A549 (cell line): ENCODE measurements at regions not wholly inside any gene's neighbourhood (a gene's known extent, or its start where the extent isn't known, plus 50 kb on each side); places are given as distances from the start of the nearest gene placed in this dataset.
A peak's percentile ranks its signal among the peaks of the same experiment; 100 is the strongest.

Source experiments
- ATAC-seq, 2 experiments: fragments of 200-7000 bp in 1 of 2; fragments of >200 bp in 1 of 2; cut with Nextera tagmentation in 1 of 2; cut with Tn5 transposase in 1 of 2; 3 replicates each; pipeline versions ENCODE4 v1.8.0 to v1.9.1; 2018 to 2020; ENCODE audit warnings: mild to moderate bottlenecking in 1 of 2, moderate library complexity in 1 of 2
- CTCF ChIA-PET: fragments of 300-600 bp; sonication (Branson Sonifier 250); formaldehyde crosslinking; extraction: SDS; loops from one replicate; lab custom pipeline; 2021; ENCODE audit warnings: antibody characterized with exemption, inconsistent platforms; lab: Yijun Ruan, JAX
- POLR2A ChIA-PET: fragments of 350-600 bp; formaldehyde crosslinking; extraction: SDS; loops from one replicate; lab custom pipeline; 2021; ENCODE audit warnings: antibody characterized with exemption, inconsistent platforms; lab: Yijun Ruan, JAX
- DNase-seq, 2 experiments: peaks; one replicate each; pipeline versions ENCODE4 v3.0.0 to v3.0.0-alpha.2; 2011 to 2016; ENCODE audit warnings: low read depth in 1 of 2, low spot score in 1 of 2
- FAIRE-seq: peaks from 2 replicates; lab custom pipeline; 2011; peaks lifted over from hg19 to GRCh38; lab: Jason Lieb, UNC
- H3K27ac ChIP-seq, 2 experiments: fragments of >200 bp; sonication (Bioruptor Twin); formaldehyde crosslinking; 3 replicates each; pipeline ENCODE4 v1.5.1; 2016 to 2017
- H3K4me1 ChIP-seq: fragments of >200 bp; sonication (Bioruptor Twin); formaldehyde crosslinking; 3 replicates; pipeline ENCODE4 v1.6.1; 2016
- H3K4me2 ChIP-seq: fragments of >200 bp; sonication (Bioruptor Twin); formaldehyde crosslinking; 3 replicates; pipeline ENCODE4 v1.6.1; 2016
- H3K4me3 ChIP-seq: fragments of >200 bp; sonication (Bioruptor Twin); formaldehyde crosslinking; 3 replicates; pipeline ENCODE4 v1.5.1; 2016
- H3K9me3 ChIP-seq: fragments of >200 bp; sonication (Bioruptor Twin); formaldehyde crosslinking; 3 replicates; pipeline ENCODE4 v1.6.1; 2016
- ATOH8 ChIP-seq: fragments of 250-450 bp; sonication (Bioruptor Pico); IDR thresholded peaks from 2 replicates; pipeline ENCODE4 v1.5.0; 2020; ENCODE audit warnings: low read depth, mild to moderate bottlenecking, moderate library complexity
- BCL3 ChIP-seq: fragments of >200 bp; sonication (Bioruptor Twin); formaldehyde crosslinking; IDR thresholded peaks from 3 replicates; pipeline ENCODE4 v1.6.1; 2016
- BHLHE40 ChIP-seq: IDR thresholded peaks from 2 replicates; pipeline ENCODE4 v1.6.1; 2012; ENCODE audit warnings: low read depth, low read length, inconsistent platforms
- CBX8 ChIP-seq: fragments of 200-600 bp; sonication (generic); IDR thresholded peaks from 2 replicates; pipeline ENCODE4 v1.6.1; 2016
- CHD2 ChIP-seq: fragments of 150-350 bp; IDR thresholded peaks from 2 replicates; pipeline ENCODE4 v1.6.1; 2014; ENCODE audit warnings: low read length; ENCODE audit not compliant: partially characterized antibody
- CHD4 ChIP-seq: fragments of 200-600 bp; sonication (generic); IDR thresholded peaks from 2 replicates; pipeline ENCODE4 v1.6.1; 2016; ENCODE audit warnings: antibody characterized with exemption, mild to moderate bottlenecking, borderline replicate concordance
- E2F6 ChIP-seq: IDR thresholded peaks from 2 replicates; pipeline ENCODE4 v1.6.1; 2012; ENCODE audit warnings: low read depth, borderline replicate concordance
- EHF ChIP-seq: fragments of 250-450 bp; sonication (Bioruptor Pico); IDR thresholded peaks from 2 replicates; pipeline ENCODE4 v1.5.0; 2020; ENCODE audit warnings: mild to moderate bottlenecking
- EHMT2 ChIP-seq: fragments of 200-600 bp; sonication (generic); IDR thresholded peaks from 2 replicates; pipeline ENCODE4 v1.6.1; 2016; ENCODE audit warnings: antibody characterized with exemption, low read depth, mild to moderate bottlenecking, moderate library complexity
- EP300 ChIP-seq, 2 experiments: fragments of >200 bp; sonication (Bioruptor Twin); formaldehyde crosslinking; IDR thresholded peaks; 2 replicates in 1 of 2; 3 replicates in 1 of 2; pipeline ENCODE4 v1.6.1; 2016 to 2017
- ESRRA ChIP-seq: fragments of 150-350 bp; IDR thresholded peaks from 2 replicates; pipeline ENCODE4 v1.6.1; 2014; ENCODE audit warnings: mild to moderate bottlenecking, low read length, borderline replicate concordance
- HEYL ChIP-seq: fragments of 250-450 bp; sonication (Bioruptor Pico); IDR thresholded peaks from 2 replicates; pipeline ENCODE4 v1.8.0; 2021; ENCODE audit warnings: mild to moderate bottlenecking, moderate library complexity
- KDM5A ChIP-seq: fragments of 200-600 bp; sonication (generic); IDR thresholded peaks from 2 replicates; pipeline ENCODE4 v1.6.1; 2016; ENCODE audit warnings: antibody characterized with exemption, mild to moderate bottlenecking
- MAZ ChIP-seq: fragments of 150-350 bp; IDR thresholded peaks from 2 replicates; pipeline ENCODE4 v1.6.1; 2014; ENCODE audit warnings: antibody characterized with exemption, low read depth, low read length, borderline replicate concordance
- NPAS2 ChIP-seq: fragments of 250-450 bp; sonication (Bioruptor Pico); IDR thresholded peaks from 2 replicates; pipeline ENCODE4 v1.8.0; 2022; ENCODE audit warnings: mild to moderate bottlenecking, moderate library complexity, borderline replicate concordance
- PHF8 ChIP-seq: fragments of 200-600 bp; sonication (generic); IDR thresholded peaks from 2 replicates; pipeline ENCODE4 v1.6.1; 2016; ENCODE audit warnings: low read depth, mild to moderate bottlenecking, antibody characterized with exemption, moderate library complexity, borderline replicate concordance
- POLR2A ChIP-seq: IDR thresholded peaks from 2 replicates; pipeline ENCODE4 v1.6.1; 2012; ENCODE audit warnings: mild to moderate bottlenecking, low read length
- RARB ChIP-seq: fragments of 250-450 bp; sonication (Bioruptor Pico); IDR thresholded peaks from 2 replicates; pipeline ENCODE4 v1.8.0; 2021; ENCODE audit warnings: mild to moderate bottlenecking, moderate library complexity
- RCOR1 ChIP-seq: fragments of 150-350 bp; IDR thresholded peaks from 2 replicates; pipeline ENCODE4 v1.6.1; 2014; ENCODE audit warnings: antibody characterized with exemption, low read length, low read depth
- SMC3 ChIP-seq: fragments of >200 bp; sonication (Bioruptor Twin); formaldehyde crosslinking; IDR thresholded peaks from 3 replicates; pipeline ENCODE4 v1.6.1; 2018; ENCODE audit warnings: inconsistent platforms
- TFCP2L1 ChIP-seq: fragments of 250-450 bp; sonication (Bioruptor Pico); IDR thresholded peaks from 2 replicates; pipeline ENCODE4 v1.5.0; 2021; ENCODE audit warnings: mild to moderate bottlenecking
- TP53 ChIP-seq: fragments of 250-450 bp; sonication (Bioruptor Pico); IDR thresholded peaks from 2 replicates; pipeline ENCODE4 v1.5.0; 2021; ENCODE audit warnings: mild to moderate bottlenecking, moderate library complexity
- ZFP36 ChIP-seq: fragments of 450-650 bp; IDR thresholded peaks from 2 replicates; pipeline ENCODE4 v1.6.1; 2014; ENCODE audit warnings: borderline replicate concordance; ENCODE audit not compliant: partially characterized antibody
- ZSCAN20 ChIP-seq: fragments of 250-450 bp; sonication (Bioruptor Pico); IDR thresholded peaks from 2 replicates; pipeline ENCODE4 v1.8.0; 2022; ENCODE audit warnings: mild to moderate bottlenecking, moderate library complexity
- WGBS: methylation state at CpG from one replicate; pipeline ENCODE4 v1.1.6; 2017; ENCODE audit errors: missing lambda C conversion rate; 5-methylcytosine and 5-hydroxymethylcytosine counted together
- TF ChIP-seq, protein P1 (sequence below): IDR thresholded peaks from 2 replicates; pipeline ENCODE4 v1.6.1; 2012
- TF ChIP-seq, protein P2 (sequence below): fragments of 150-350 bp; IDR thresholded peaks from 2 replicates; pipeline ENCODE4 v1.6.1; 2014; ENCODE audit warnings: low read depth, mild to moderate bottlenecking, low read length

- H3K4me2 ChIP-seq: no peak overlapping the region
- TF ChIP-seq, protein P1, sequence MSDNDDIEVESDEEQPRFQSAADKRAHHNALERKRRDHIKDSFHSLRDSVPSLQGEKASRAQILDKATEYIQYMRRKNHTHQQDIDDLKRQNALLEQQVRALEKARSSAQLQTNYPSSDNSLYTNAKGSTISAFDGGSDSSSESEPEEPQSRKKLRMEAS: no peak
- TF ChIP-seq POLR2A: no peak
- TF ChIP-seq, protein P2, sequence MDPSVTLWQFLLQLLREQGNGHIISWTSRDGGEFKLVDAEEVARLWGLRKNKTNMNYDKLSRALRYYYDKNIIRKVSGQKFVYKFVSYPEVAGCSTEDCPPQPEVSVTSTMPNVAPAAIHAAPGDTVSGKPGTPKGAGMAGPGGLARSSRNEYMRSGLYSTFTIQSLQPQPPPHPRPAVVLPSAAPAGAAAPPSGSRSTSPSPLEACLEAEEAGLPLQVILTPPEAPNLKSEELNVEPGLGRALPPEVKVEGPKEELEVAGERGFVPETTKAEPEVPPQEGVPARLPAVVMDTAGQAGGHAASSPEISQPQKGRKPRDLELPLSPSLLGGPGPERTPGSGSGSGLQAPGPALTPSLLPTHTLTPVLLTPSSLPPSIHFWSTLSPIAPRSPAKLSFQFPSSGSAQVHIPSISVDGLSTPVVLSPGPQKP: no peak
- TF ChIP-seq ZFP36: no peak
- TF ChIP-seq PHF8: no peak
- TF ChIP-seq KDM5A: no peak
- TF ChIP-seq EP300 (IDR thresholded peaks at IDR 0.05): no peak
- no peak for TF ChIP-seq MAZ
- WGBS: 88% methylated on average over 2 of the region's 2 CpGs
- FAIRE-seq (no peak), DNase-seq (no peak), ATAC-seq (no peak)
- no peak overlapping the region for H3K27ac ChIP-seq
- no peak overlapping the region for H3K4me3 ChIP-seq
- H3K4me1 ChIP-seq: peaks cover 10% of the 10 kb centered on the region; the same call in 1 of the 3 replicates
- CTCF ChIA-PET: no interaction called here
- POLR2A ChIA-PET: no interaction called here
- no peaks in the 10 kb centered on the region for H3K9me3 ChIP-seq
Measured at GRCh38 chr13:99080131-99080530, 102.3 kb upstream of the DOCK9 start.

- ChIA-PET POLR2A (no interaction called here), CTCF (no interaction called here)
- no peak for TF ChIP-seq CBX8
- no peak for TF ChIP-seq MAZ
- no peak for TF ChIP-seq RARB
- no peak for TF ChIP-seq EHMT2
- TF ChIP-seq CHD2: no peak
- TF ChIP-seq RCOR1: no peak
- TF ChIP-seq NPAS2 (CRISPR knock-in tag): no peak
- no peak for TF ChIP-seq TFCP2L1 (CRISPR knock-in tag)
- TF ChIP-seq TP53 (CRISPR knock-in tag): no peak
- no peak for TF ChIP-seq ZSCAN20 (CRISPR knock-in tag)
- TF ChIP-seq ZFP36: no peak
- ATAC-seq (no peak), DNase-seq (no peak), FAIRE-seq (no peak)
- 94% methylated on average over 2 of the region's 2 CpGs for WGBS
- no peak overlapping the region for H3K4me3 ChIP-seq
- H3K27ac ChIP-seq: 0 out of 6 replicates have a peak overlapping the region, but pooled peaks of 1 of the 2 experiments have one; percentile 26
- peaks cover 15% of the 10 kb centered on the region; the same call in 1 of the 3 replicates for H3K4me1 ChIP-seq
- no peaks in the 10 kb centered on the region for H3K9me3 ChIP-seq
- H3K4me2 ChIP-seq: peak overlapping the region; percentile 91; the same call in 2 of the 3 replicates
Measured at GRCh38 chr13:99083981-99084380, 106.1 kb upstream of the DOCK9 start.

GRCh38 chr13:99085139-99085807 lies 107.4 kb upstream of the DOCK9 start:
- CTCF ChIA-PET: interaction anchor here (1.9 kb wide), 1 partner anchor 28 kb away, joined by 7 read pairs; no protein-coding TSS in a partner anchor
- 82% methylated on average over 22 of the region's 27 CpGs for WGBS
- H3K9me3 ChIP-seq: no peaks in the 10 kb centered on the region
- DNase-seq (no peak), ATAC-seq (no peak), FAIRE-seq (no peak)
- peak overlapping the region; percentile 93 to 96 for H3K27ac ChIP-seq
- POLR2A ChIA-PET: interaction anchor here (2.1 to 2.4 kb wide), 2 partner anchors 30 to 116 kb away, joined by 4 to 10 read pairs; no protein-coding TSS in a partner anchor
- peak overlapping the region; percentile 87 for H3K4me3 ChIP-seq
- peaks cover 13% of the 10 kb centered on the region; the same call in 1 of the 3 replicates for H3K4me1 ChIP-seq
- peak overlapping the region; percentile 91 for H3K4me2 ChIP-seq
- TF ChIP-seq CHD4 (no peak), EHF (CRISPR knock-in tag) (no peak), ESRRA (no peak), SMC3 (no peak), E2F6 (no peak), CHD2 (no peak), BCL3 (no peak), BHLHE40 (no peak), ATOH8 (CRISPR knock-in tag) (no peak), EHMT2 (no peak), EP300 (IDR thresholded peaks at IDR 0.05) (no peak), HEYL (CRISPR knock-in tag) (no peak)
- TF ChIP-seq, protein P1: no peak
- TF ChIP-seq, protein P2: no peak
